Gastroesophageal sphincter (tissue), 3 donors: ENCODE measurements at regions not wholly inside any gene's neighbourhood (a gene's known extent, or its start where the extent isn't known, plus 50 kb on each side); places are given as distances from the start of the nearest gene placed in this dataset.

Experiments used
- POLR2A ChIP-seq, 2 donors: fragments of 450-650 bp; IDR thresholded peaks; one replicate each; pipeline ENCODE4 v1.6.1; 2017; ENCODE audit warnings: antibody characterized with exemption in 2 of 2, mild to moderate bottlenecking in 2 of 2, moderate library complexity in 1 of 2
- POLR2AphosphoS5 ChIP-seq: sonication (generic); formaldehyde crosslinking; IDR thresholded peaks from one replicate; pipeline ENCODE4 v1.6.1; 2017; ENCODE audit warnings: antibody characterized with exemption
- TF ChIP-seq, protein P1 (sequence below), 4 experiments: fragments of 200-600 bp in 2 of 4; fragments of 450-650 bp in 2 of 4; sonication (generic) in 1 of 4; IDR thresholded peaks; one replicate each; pipeline ENCODE4 v1.5.1; 2017 to 2019; ENCODE audit warnings: antibody characterized with exemption in 4 of 4, mild to moderate bottlenecking in 2 of 4, moderate library complexity in 2 of 4

DNA sequence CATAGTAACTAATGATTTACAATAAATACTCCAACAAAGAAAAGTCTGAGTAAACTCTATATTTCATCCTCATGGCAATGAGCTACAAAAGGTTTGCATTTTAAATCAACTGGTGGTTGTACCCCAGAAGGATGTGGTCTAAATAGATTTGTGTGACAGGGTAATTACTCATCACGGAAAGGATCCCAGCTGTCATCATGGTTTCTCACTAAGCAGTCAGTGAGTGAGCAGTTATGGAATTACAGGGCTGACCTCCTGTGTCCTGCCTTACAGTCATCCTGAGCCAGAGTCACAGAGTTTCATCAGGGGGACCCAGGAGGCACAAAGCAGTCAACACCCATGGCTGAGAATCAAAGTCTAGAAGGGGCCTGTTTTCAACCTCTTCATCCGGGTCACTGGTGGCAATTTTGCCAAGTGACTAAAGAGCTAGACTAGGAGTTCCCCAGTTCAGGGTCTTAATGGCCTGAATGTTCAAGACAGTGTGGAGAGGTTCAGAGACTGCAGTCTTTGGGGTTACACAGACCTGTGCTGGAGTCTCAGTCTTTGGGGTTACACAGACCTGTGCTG is 210.7 kb upstream of the SLC24A2 start:
- TF ChIP-seq, protein P1, sequence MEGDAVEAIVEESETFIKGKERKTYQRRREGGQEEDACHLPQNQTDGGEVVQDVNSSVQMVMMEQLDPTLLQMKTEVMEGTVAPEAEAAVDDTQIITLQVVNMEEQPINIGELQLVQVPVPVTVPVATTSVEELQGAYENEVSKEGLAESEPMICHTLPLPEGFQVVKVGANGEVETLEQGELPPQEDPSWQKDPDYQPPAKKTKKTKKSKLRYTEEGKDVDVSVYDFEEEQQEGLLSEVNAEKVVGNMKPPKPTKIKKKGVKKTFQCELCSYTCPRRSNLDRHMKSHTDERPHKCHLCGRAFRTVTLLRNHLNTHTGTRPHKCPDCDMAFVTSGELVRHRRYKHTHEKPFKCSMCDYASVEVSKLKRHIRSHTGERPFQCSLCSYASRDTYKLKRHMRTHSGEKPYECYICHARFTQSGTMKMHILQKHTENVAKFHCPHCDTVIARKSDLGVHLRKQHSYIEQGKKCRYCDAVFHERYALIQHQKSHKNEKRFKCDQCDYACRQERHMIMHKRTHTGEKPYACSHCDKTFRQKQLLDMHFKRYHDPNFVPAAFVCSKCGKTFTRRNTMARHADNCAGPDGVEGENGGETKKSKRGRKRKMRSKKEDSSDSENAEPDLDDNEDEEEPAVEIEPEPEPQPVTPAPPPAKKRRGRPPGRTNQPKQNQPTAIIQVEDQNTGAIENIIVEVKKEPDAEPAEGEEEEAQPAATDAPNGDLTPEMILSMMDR (IDR thresholded peaks at IDR 0.05): no peak
- TF ChIP-seq POLR2AphosphoS5 (no peak), POLR2A (IDR thresholded peaks at IDR 0.05) (no peak)
